Naive thymus-derived CD4-positive, alpha-beta T cell (primary cell): ENCODE measurements at regions not wholly inside any gene's neighbourhood (a gene's known extent, or its start where the extent isn't known, plus 50 kb on each side); places are given as distances from the start of the nearest gene placed in this dataset.

Experiments
- ATAC-seq: fragments of 150-1000 bp; cut with Tn5 transposase; 2 replicates; pipeline ENCODE4 v1.10.0; 2021; ENCODE audit warnings: mild to moderate bottlenecking, moderate library complexity
- CTCF ChIA-PET: fragments of 350-600 bp; sonication (Branson Sonifier 250); formaldehyde crosslinking; loops from one replicate; lab custom pipeline; 2021; ENCODE audit warnings: antibody characterized with exemption; lab: Charles Lee
- POLR2A ChIA-PET: fragments of 350-600 bp; sonication (Branson Sonifier 250); formaldehyde crosslinking; loops from one replicate; lab custom pipeline; 2021; ENCODE audit warnings: antibody characterized with exemption, inconsistent platforms; lab: Charles Lee
- DNase-seq, 9 donors: peaks; one replicate each; pipeline versions ENCODE4 v3.0.0 to v3.0.0-alpha.2; 2020 to 2022; ENCODE audit warnings: mixed read lengths in 1 of 9
- H3K27ac ChIP-seq: one replicate; pipeline ENCODE4 v1.7.0; 2013; ENCODE audit warnings: mild to moderate bottlenecking, low read depth, low read length, moderate library complexity
- H3K27me3 ChIP-seq, 2 donors: one replicate each; pipeline ENCODE4 v1.7.0; 2013; ENCODE audit warnings: low read length in 2 of 2, mild to moderate bottlenecking in 2 of 2, moderate library complexity in 2 of 2; ENCODE audit not compliant: control insufficient read depth in 2 of 2, insufficient read depth in 2 of 2
- H3K36me3 ChIP-seq, 3 experiments: 1 replicate in 2 of 3; 2 replicates in 1 of 3; pipeline ENCODE4 v1.7.0; 2013; ENCODE audit warnings: low read length in 3 of 3, mild to moderate bottlenecking in 3 of 3, moderate library complexity in 1 of 3; ENCODE audit not compliant: insufficient read depth in 3 of 3, control insufficient read depth in 2 of 3
- H3K4me1 ChIP-seq, 2 donors: one replicate each; pipeline ENCODE4 v1.7.0; 2013; ENCODE audit warnings: low read length in 2 of 2, mild to moderate bottlenecking in 2 of 2, moderate library complexity in 1 of 2; ENCODE audit not compliant: control insufficient read depth in 2 of 2, insufficient read depth in 2 of 2
- H3K4me3 ChIP-seq: 2 replicates; pipeline ENCODE4 v1.7.0; 2013; ENCODE audit warnings: mild to moderate bottlenecking, low read length
- H3K9me3 ChIP-seq, 3 experiments: 1 replicate in 2 of 3; 2 replicates in 1 of 3; pipeline ENCODE4 v1.7.0; 2013; ENCODE audit warnings: low read length in 3 of 3; ENCODE audit not compliant: control insufficient read depth in 2 of 3
- H3K27ac Mint-ChIP-seq, 9 donors: one replicate each; pipeline ENCODE4 v1.8.0; 2020 to 2022; ENCODE audit warnings: mixed read lengths in 9 of 9, mild to moderate bottlenecking in 8 of 9, moderate library complexity in 5 of 9, inconsistent platforms in 2 of 9
- H3K27me3 Mint-ChIP-seq, 5 donors: one replicate each; pipeline ENCODE4 v1.8.0; 2021 to 2022; ENCODE audit warnings: mixed read lengths in 5 of 5, mild to moderate bottlenecking in 1 of 5
- H3K36me3 Mint-ChIP-seq, 5 donors: one replicate each; pipeline ENCODE4 v1.8.0; 2020 to 2022; ENCODE audit warnings: mixed read lengths in 5 of 5, mild to moderate bottlenecking in 3 of 5, inconsistent platforms in 1 of 5
- H3K4me1 Mint-ChIP-seq, 7 donors: one replicate each; pipeline ENCODE4 v1.8.0; 2020 to 2022; ENCODE audit warnings: mixed read lengths in 7 of 7, mild to moderate bottlenecking in 3 of 7, inconsistent platforms in 1 of 7
- H3K4me3 Mint-ChIP-seq, 10 donors: one replicate each; pipeline ENCODE4 v1.8.0; 2020 to 2022; ENCODE audit warnings: mild to moderate bottlenecking in 10 of 10, mixed read lengths in 10 of 10, moderate library complexity in 6 of 10, inconsistent platforms in 2 of 10
- H3K9me3 Mint-ChIP-seq, 11 donors: one replicate each; pipeline ENCODE4 v1.8.0; 2020 to 2022; ENCODE audit warnings: mixed read lengths in 11 of 11, mild to moderate bottlenecking in 4 of 11, inconsistent platforms in 1 of 11, moderate library complexity in 1 of 11
- intact Hi-C, 2 donors: fragments of 100-400 bp; cut with micrococcal nuclease; formaldehyde crosslinking; loops; one replicate each; pipeline ENCODE4 v1.15.1; 2023

DNA sequence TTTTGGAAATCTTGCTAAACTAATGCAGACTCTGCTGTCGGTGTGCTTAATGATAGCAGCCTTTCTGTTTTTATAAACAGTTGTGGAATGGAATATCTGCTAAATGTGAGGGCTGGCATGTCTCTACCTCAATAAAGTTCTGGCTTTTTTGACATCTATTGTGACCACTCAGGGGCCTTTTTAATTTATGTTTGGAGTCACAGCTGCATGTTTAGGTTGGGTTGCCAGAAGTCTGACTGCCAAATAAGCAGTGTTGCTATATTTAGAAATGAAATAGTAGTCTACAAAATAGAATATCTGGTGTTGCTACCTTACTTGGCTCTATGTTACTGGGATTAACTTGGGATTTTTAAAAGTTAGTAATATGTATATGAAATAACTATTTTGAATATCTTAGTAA, 125.1 kb upstream of the LOC128125822 start:
- no peak overlapping the region for H3K27ac ChIP-seq
- peaks cover 0 to 6% (median 0%) of the 10 kb centered on the region in 5 donors for H3K27me3 Mint-ChIP-seq
- intact Hi-C loops, result no loop called here
- no peak overlapping the region for H3K27ac Mint-ChIP-seq
- H3K9me3 ChIP-seq, result no peaks in the 10 kb centered on the region
- ATAC-seq (no peak), DNase-seq (no peak)
- POLR2A ChIA-PET, result no interaction called here
- no peaks in the 10 kb centered on the region for H3K27me3 ChIP-seq
- no peaks in the 10 kb centered on the region for H3K4me1 Mint-ChIP-seq
- no peaks in the 10 kb centered on the region for H3K36me3 Mint-ChIP-seq
- peaks cover 0 to 4% (median 0%) of the 10 kb centered on the region in 11 donors for H3K9me3 Mint-ChIP-seq
- CTCF ChIA-PET, result no interaction called here
- H3K4me3 ChIP-seq, result no peak overlapping the region
- H3K4me3 Mint-ChIP-seq, result no peak overlapping the region
- no peaks in the 10 kb centered on the region for H3K36me3 ChIP-seq
- no peaks in the 10 kb centered on the region for H3K4me1 ChIP-seq

DNA sequence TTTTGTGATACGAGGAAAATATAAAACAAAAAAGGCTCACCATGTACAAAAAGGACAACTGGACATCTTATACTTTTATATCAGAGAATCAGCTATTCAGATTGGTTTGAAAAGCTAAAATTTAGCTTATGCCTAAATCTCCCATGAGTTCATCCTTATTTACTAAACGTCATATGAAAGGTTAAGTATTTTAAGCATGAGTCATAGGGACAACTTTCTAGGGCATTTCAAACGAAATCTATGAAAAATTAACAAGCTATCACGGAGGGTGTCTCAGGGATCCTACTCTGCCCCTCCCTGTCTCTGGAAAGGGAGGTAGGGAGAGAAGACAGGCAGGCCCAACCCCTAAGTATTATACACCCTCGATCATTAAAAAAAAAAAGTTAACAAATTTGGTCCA, 124.1 kb upstream of the LOC128125822 start:
- Mint-ChIP-seq H3K9me3 (peaks cover 0 to 4% (median 0%) of the 10 kb centered on the region in 11 donors), H3K4me3 (no peak overlapping the region), H3K4me1 (no peaks in the 10 kb centered on the region), H3K36me3 (no peaks in the 10 kb centered on the region), H3K27me3 (peaks cover 0 to 6% (median 4%) of the 10 kb centered on the region in 5 donors), H3K27ac (no peak overlapping the region)
- intact Hi-C loops, result no loop called here
- H3K27ac ChIP-seq, result no peak overlapping the region
- no peaks in the 10 kb centered on the region for H3K4me1 ChIP-seq
- H3K9me3 ChIP-seq, result no peaks in the 10 kb centered on the region
- DNase-seq (no peak), ATAC-seq (no peak)
- ChIA-PET CTCF (no interaction called here), POLR2A (no interaction called here)
- no peaks in the 10 kb centered on the region for H3K36me3 ChIP-seq
- no peak overlapping the region for H3K4me3 ChIP-seq
- no peaks in the 10 kb centered on the region for H3K27me3 ChIP-seq

DNA sequence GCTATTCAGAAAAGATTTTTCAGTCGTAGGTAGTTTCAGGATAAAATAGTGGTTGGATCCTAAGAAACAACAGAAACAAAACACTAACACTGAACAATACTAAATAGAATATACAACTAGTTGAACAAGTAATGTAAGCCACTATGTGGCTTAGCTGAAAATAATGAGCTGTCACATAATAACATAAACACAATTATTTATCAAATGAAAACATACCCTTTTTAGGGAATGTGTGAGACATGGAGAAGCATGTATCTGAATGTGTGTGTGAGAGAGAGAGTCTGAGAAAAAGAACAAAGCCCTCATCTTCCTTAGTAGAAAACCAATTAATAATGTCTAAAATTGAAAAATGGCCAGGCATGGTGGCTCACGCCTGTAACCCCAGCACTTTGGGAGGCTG, 122.6 kb upstream of the LOC128125822 start:
- H3K27ac Mint-ChIP-seq, result no peak overlapping the region
- H3K27ac ChIP-seq, result no peak overlapping the region
- H3K9me3 ChIP-seq, result no peaks in the 10 kb centered on the region
- no peaks in the 10 kb centered on the region for H3K4me1 ChIP-seq
- no peaks in the 10 kb centered on the region for H3K36me3 Mint-ChIP-seq
- H3K36me3 ChIP-seq, result no peaks in the 10 kb centered on the region
- H3K9me3 Mint-ChIP-seq, result peaks cover 0 to 4% (median 0%) of the 10 kb centered on the region in 11 donors
- DNase-seq, result no peak
- no peaks in the 10 kb centered on the region for H3K4me1 Mint-ChIP-seq
- intact Hi-C loops, result no loop called here
- H3K27me3 ChIP-seq, result no peaks in the 10 kb centered on the region
- ATAC-seq, result no peak
- CTCF ChIA-PET, result no interaction called here
- peaks cover 0 to 4% (median 4%) of the 10 kb centered on the region in 5 donors for H3K27me3 Mint-ChIP-seq
- POLR2A ChIA-PET, result no interaction called here
- no peak overlapping the region for H3K4me3 Mint-ChIP-seq
- no peak overlapping the region for H3K4me3 ChIP-seq

DNA sequence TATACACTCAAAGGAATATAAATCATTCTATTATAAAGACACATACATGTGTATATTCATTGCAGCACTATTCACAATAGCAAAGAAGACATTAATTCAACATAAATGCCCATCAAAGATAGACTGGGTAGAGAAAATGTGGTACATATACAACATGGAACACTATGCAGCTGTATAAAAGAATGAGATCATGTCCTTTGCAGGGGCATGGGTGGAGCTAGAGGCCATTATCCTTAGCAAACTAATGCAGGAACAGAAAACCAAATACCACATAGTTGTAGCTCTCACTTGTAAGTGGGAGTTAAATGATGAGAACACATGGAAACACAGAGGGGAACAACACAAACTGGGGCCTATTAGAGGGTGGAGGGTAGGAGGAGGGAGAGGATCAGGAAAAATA, 121.0 kb upstream of the LOC128125822 start:
- Mint-ChIP-seq H3K4me1 (no peaks in the 10 kb centered on the region), H3K27me3 (peaks cover 0 to 4% (median 4%) of the 10 kb centered on the region in 5 donors), H3K36me3 (no peaks in the 10 kb centered on the region), H3K9me3 (peaks cover 0 to 4% (median 0%) of the 10 kb centered on the region in 11 donors), H3K4me3 (no peak overlapping the region), H3K27ac (no peak overlapping the region)
- H3K4me1 ChIP-seq, result no peaks in the 10 kb centered on the region
- no peaks in the 10 kb centered on the region for H3K9me3 ChIP-seq
- H3K27ac ChIP-seq, result no peak overlapping the region
- POLR2A ChIA-PET, result no interaction called here
- intact Hi-C loops, result no loop called here
- CTCF ChIA-PET, result no interaction called here
- H3K27me3 ChIP-seq, result no peaks in the 10 kb centered on the region
- ATAC-seq (no peak), DNase-seq (no peak)
- no peaks in the 10 kb centered on the region for H3K36me3 ChIP-seq
- H3K4me3 ChIP-seq, result no peak overlapping the region

DNA sequence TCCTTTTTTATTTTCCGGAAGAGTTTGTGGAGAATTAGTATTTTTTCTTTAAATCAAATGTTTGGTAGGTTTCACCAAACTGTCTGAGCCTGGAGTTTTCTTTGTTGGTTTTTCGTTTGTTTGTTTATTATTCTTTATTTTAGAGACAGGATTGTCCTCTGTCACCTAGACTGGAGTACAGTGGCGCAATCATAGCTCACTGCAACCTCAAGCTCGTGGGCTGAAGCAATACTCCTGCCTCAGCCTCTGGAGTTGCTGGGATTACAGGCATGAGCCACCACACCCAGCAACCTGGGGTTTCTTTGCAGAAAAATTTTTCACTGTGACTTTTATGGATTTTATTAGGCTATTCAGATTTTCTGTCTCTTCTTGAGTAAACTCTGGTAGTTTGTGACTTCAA, 120.2 kb upstream of the LOC128125822 start:
- Histone ChIP-seq H3K4me1 (no peaks in the 10 kb centered on the region), H3K4me3 (no peak overlapping the region), H3K27me3 (no peaks in the 10 kb centered on the region), H3K9me3 (no peaks in the 10 kb centered on the region), H3K27ac (no peak overlapping the region), H3K36me3 (no peaks in the 10 kb centered on the region)
- ATAC-seq, result no peak
- intact Hi-C loops, result no loop called here
- Mint-ChIP-seq H3K27ac (no peak overlapping the region), H3K27me3 (peaks cover 0 to 4% (median 4%) of the 10 kb centered on the region in 5 donors), H3K4me3 (no peak overlapping the region), H3K9me3 (peaks cover 0 to 4% (median 0%) of the 10 kb centered on the region in 11 donors), H3K36me3 (no peaks in the 10 kb centered on the region), H3K4me1 (no peaks in the 10 kb centered on the region)
- POLR2A ChIA-PET, result no interaction called here
- no peak for DNase-seq
- CTCF ChIA-PET, result no interaction called here

DNA sequence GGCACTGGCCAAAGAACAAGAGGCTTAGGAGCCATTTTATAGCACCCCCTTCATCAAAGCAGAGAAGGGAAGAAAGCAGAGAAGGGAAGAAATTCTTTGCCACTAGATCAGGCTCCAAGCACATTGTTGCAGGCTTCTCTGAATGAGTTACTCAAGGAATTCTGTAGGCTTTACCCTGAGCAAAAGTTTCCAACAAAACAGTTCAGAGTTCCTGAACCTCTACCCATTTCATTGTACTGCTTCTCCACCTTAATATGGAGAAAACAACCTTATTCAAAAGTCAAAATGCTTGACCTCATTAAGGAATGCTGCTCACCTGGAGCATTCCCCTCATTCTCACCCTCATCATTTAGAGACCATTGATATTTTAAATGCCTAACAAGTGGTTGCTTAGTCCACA, 115.5 kb upstream of the LOC128125822 start:
- no peak overlapping the region for H3K4me3 ChIP-seq
- H3K27me3 ChIP-seq, result no peaks in the 10 kb centered on the region
- Mint-ChIP-seq H3K4me1 (no peaks in the 10 kb centered on the region), H3K27ac (no peak overlapping the region), H3K27me3 (peaks cover 0 to 13% (median 4%) of the 10 kb centered on the region in 5 donors), H3K4me3 (no peak overlapping the region), H3K9me3 (no peaks in the 10 kb centered on the region), H3K36me3 (no peaks in the 10 kb centered on the region)
- intact Hi-C loops, result no loop called here
- H3K27ac ChIP-seq, result no peak overlapping the region
- no peaks in the 10 kb centered on the region for H3K9me3 ChIP-seq
- ATAC-seq (no peak), DNase-seq (no peak)
- no peaks in the 10 kb centered on the region for H3K4me1 ChIP-seq
- ChIA-PET CTCF (no interaction called here), POLR2A (no interaction called here)
- H3K36me3 ChIP-seq, result no peaks in the 10 kb centered on the region

DNA sequence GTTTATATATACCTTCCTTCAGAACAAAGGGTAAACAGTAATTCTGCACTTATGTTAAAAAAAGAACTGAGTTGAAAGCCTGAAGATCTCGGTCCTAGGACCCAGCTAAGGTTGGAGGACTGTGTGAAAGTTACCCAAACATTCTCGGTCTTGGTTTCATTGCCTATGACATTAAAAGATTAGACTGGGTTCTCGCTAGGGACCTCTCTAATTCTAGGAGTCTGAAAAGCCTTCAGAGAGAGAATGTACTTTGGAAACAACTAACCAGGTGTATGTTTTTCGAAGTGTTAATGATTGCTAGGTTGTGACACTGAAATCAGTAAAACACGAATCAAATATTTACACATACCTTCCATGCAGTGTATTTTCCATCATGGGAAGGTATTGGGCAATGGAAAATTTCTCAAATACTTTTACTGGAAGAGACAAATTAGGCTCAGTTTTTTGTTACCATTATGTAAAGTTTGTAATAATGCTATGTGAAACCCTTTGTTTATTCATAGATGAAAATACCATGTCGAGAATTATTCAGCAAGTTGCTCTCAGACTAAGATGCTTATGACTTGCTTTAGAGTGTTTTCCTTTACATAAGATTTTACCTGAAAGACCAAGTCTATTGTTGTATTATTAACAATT, 113.7 kb upstream of the LOC128125822 start:
- ChIA-PET POLR2A (no interaction called here), CTCF (no interaction called here)
- intact Hi-C loops, result no loop called here

More for the DNA sequence above, 113.7 kb upstream of the LOC128125822 start:
- H3K27ac ChIP-seq, result no peak overlapping the region
- no peaks in the 10 kb centered on the region for H3K36me3 Mint-ChIP-seq
- H3K27ac Mint-ChIP-seq, result no peak overlapping the region
- H3K27me3 ChIP-seq, result no peaks in the 10 kb centered on the region
- H3K4me3 ChIP-seq, result no peak overlapping the region
- no peak overlapping the region for H3K4me3 Mint-ChIP-seq
- H3K9me3 Mint-ChIP-seq, result no peaks in the 10 kb centered on the region
- H3K4me1 Mint-ChIP-seq, result no peaks in the 10 kb centered on the region
- no peaks in the 10 kb centered on the region for H3K4me1 ChIP-seq
- no peaks in the 10 kb centered on the region for H3K9me3 ChIP-seq
- peaks cover 0 to 10% (median 4%) of the 10 kb centered on the region in 5 donors for H3K27me3 Mint-ChIP-seq
- ATAC-seq (no peak), DNase-seq (no peak)
- H3K36me3 ChIP-seq, result no peaks in the 10 kb centered on the region
